ENCODE measurements at regions not wholly inside any gene's neighbourhood (a gene's known extent, or its start where the extent isn't known, plus 50 kb on each side); places are given as distances from the start of the nearest gene placed in this dataset.
"Not testable (repeated sequence)": the region's sequence is repeated elsewhere in the genome, so short reads cannot be mapped to it uniquely, and the experiment has no call there.

DNA sequence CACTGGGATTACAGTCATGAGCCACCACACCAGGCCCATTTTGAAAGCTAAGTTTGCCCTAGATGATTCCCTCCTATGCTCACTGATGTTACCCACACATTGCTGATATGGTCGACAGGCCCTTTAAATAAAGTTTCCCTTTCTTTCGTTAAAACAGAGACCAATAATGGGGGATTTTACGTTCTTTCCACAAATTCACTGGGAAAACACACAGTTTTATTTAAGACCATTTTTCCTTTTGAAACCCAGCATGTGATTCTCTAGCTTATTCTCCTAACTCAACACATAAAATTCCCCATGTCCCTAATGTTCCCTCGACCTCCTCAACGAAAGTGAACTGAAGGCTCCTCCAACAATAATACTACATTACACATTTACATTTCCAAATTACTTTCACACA lies 223.2 kb downstream of the ANAPC1 start:
- no peak for DNase-seq

DNA sequence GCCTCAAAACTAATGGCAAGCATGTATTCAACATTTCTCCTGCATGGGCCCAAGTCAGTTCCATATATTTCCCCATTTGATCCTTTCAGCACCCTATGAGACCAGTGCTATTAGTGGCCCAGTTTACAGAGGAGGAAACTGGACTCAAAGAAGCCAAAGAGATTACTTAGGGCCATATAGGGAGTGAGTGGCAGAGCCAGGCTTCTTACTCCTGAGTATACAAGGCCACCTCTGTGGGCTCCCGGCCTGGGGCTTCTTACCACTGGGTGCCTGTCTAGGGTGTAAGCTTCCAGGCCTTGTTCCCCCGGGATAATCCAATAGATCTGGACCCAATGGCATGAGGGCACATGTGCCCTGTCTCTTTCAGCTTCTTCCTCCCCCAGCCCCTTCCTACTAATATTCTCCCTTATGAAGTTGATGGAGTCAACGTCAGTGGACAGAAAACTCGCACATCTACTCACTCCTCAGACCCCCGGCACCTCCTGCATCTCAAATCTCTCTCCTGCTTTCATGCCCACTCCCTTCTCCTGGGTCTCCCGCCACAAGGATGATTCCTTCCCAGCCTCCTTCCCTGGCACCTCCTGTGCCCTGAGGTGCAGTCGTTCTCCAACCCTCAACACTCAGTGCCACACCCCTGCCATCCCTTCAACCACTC lies 222.6 kb downstream of the ANAPC1 start:
- no peak for DNase-seq

DNA sequence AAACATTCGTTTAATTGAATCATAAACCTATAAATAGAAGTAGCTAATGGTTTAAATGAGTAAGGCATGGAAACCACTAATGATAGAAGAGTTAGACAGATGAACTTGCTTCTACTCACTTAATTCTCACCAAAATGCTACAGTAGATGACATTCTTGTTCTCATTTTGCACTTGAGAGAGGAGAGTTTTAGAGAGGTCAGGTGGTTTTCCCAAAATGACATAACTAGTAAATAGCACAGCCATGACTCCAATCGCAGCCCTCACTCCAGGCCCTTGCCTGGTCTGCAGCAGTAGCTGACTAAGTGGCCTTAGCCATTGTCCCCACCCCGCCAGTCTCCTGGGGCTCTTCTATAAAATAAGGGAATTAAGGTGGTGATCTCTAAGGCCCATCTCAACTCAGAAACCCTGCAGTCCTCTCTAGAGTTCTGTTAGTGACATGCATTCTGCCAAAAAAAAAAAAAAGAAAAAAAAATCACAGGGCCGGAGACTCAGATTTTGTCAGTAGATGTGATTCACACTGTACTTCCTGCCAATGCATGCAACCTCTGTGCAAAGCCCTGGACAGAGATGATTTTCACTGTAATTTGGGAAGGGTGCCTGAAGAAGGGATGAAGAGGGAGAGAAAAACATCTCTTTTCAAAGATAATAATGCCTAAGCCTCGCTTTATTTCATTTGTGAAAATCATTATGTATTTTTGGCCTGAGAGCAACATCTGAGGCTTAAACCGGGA lies 221.8 kb downstream of the ANAPC1 start:
- no peak for DNase-seq

DNA sequence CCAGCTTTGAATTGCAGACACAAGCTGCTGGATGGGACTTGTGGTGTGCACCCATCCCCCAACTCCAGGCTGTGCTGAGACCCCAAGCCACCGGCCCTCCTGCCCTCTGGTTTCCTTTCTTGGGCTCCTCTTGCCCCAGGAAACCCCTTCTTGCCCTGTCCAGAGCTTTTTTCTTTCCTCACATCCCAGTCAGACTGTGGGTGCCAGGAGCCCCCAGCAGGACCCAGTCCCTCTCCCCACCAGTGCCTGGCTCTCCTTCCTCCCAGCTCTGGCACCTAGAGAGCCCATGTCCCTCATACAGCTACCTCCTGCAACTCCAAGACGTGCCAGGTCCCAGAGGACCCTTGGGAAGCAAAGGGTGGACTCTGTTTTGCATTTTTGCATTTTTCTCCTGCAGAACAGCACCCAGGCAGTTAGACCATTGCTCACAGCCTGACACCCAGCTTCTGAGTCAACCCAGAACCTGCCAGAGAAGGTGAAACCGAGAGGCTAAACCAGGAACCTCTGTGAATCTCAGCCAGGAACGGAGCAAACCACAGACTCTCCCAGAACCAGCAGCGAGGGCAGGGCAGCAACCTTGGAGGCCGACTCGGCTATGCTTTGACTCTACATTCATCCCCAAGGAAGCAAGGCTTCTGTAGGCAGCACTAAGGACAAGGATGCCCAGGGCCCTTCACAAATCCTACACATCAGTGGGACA lies 221.1 kb downstream of the ANAPC1 start:
- DNase-seq: no peak

DNA sequence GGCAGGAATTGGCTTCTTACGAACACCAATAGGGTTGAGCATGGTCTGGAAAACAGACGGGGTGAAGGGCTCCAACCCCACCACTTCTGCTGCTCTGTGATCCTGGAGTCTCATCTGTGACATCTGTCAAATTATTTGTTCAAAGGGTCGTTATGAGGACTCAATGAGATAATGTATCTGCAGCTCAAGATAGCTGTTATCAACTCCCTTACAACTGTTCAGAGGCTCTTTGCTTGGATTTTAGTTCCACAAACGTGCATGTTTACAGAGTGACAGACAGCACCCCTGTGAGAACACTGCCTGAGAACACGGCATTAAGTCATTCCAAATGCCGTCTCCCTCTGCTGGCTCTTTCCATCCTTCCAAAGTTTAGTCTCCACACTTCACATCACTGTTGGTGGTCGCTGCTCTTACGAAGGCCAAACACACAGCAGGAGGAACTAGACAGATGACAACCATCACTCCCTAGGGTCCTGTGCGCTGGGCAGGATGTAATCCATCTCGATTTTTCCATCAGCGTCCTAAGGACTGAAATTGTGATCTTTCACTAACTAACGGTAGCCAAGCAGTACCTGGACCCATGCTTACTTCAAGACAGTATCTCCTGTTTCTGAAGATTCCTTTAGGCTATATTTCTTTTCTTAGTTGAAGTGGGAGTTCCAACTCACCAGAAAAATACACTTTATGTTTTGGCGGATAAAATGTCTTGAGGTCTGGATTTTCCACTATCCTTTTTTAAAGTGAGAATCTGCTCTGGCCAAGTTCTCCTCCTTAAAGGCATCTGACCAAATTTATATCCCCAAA lies 220.3 kb downstream of the ANAPC1 start:
- no peak for DNase-seq

DNA sequence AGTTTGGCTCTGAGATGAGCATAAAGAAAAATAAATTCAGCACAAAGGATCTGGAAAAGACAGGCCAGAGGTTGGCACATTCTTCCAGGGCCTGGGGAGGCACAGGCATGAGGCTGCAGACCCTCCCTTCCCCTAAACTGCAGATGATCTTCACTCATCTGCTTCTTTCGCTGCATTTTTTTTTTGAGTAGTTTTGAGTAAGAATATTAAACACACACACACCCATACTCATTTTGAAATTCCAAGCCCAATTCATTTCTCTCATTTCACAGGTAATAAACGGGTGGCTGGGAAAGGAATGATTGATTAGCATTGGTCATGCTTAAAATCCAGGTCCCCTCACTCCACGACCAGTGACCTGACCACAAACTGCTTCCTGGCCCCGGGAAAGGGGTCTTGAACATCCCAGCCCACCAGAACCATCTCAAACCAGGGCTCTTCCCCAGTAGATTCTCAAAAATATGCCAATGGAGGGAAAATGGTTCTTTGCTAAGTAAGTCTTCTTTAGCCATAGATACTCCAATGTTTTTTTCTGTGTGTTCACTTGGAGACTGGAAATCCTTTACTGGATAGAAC lies 219.6 kb downstream of the ANAPC1 start:
- no peak for DNase-seq

DNA sequence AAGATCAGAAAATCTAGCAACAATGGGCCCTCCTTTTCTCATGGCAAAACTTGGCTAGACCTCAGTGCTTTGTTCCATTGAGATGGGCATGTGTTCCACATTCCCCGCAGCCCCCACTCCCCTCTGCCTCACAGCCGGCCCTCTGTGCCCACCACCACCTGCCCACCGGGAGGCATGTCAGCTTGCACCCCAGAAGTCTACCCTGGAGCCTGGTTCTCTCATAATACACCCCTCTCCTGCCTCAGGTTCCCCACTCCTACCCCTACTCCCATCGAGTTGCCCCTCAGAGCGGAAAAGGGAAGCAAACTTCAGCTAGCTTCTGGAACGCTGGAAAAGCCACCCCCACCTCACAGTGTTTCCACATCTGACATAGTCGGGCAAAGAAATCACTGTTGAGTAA lies 219.0 kb downstream of the ANAPC1 start:
- no peak for DNase-seq

DNA sequence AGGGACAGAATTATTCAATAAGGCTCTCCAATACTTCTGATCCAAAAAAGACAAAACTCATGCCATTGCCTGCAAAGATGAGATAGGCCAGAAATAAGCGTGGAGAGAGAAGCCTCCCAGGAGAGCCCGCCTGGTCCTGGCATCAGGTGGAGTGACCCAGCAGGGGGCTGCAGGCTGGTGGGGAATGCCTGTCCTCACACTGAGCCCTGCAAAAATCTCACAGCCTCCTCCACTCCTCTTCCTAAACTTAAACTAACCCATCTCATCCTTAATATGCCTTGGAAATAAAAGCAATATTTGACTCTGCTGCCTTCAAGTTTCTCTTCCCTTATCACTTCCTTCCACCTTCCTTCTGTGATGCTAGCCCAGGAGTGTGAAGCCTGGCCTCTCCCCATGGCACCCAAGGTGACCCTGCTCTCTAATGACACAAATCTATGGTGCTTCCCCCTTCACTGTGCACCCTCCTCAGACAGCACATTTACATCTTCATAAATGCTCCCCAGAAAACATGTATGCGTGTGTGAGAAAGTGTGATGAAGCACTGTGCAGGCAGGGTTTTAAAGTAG lies 218.4 kb downstream of the ANAPC1 start:
- no peak for DNase-seq

DNA sequence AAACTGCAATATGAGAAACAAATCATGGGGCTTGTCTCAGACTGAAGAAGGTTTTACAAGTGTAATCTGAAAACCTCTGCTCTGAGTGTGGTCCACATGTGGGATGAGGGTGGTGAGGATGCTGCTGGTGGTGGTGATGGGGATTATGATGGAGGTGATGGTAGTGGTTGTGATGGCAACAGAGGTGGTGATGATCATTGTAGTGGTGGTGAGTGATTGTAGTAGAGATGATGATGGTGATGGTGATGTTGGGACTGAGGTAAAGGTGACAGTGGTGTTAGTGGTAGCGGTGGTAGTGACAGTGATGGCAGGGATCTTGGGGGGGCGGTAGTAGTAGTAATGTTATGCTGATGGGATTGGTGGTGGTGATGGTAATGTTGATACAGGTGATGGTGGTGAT lies 217.8 kb downstream of the ANAPC1 start:
- DNase-seq: no peak

DNA sequence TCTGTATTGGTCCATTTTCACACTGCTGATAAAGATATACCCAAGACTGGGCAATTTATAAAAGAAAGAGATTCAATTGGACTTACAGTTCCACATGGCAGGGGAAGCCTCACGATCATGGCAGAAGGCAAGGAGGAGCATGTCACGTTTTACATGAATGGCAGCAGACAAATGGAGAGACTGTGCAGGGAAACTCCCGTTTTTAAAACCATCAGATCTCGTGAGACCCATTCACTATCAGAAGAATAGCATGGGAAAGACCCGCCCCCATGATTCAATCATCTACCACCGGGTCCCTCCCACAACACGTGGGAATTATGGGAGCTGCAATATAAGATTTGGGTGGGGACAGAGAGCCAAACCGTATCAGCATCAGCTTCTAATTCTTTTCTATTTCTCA lies 217.0 kb downstream of the ANAPC1 start:
- DNase-seq: no peak

DNA sequence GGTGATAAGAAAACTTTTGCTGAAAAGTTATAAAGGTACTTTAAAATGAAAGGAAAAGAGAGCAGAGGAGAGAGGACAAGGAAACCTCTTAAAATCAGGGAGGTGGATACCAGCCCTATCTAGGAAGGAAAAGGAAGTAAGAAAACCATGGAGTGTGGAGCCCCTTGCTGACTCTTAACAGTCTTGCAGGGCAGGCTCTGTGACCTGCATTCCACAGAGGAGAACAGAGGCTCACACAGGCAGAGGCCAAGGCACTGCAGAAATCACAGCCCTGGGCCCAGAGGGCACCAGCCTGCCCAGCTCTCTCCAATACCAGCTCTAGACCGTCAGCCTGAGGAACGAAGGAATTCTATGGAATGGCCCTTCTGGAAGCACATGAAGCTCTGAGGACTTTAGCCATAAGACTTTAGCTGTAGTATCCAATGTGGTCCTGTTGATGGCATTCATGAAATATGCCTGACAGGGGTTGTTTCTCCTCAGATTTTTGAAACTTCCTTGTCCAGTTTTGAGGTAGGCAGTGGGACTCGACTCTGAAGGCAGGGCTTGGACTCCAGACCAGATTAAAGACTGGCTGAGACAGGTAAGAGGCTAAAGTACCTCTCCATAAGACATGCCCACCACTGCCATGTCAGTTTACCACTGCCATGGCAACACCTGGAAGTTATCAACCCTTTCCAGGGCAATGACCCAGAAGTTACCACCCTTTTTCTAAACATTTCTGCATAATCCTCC lies 216.3 kb downstream of the ANAPC1 start:
- no peak for DNase-seq

DNA sequence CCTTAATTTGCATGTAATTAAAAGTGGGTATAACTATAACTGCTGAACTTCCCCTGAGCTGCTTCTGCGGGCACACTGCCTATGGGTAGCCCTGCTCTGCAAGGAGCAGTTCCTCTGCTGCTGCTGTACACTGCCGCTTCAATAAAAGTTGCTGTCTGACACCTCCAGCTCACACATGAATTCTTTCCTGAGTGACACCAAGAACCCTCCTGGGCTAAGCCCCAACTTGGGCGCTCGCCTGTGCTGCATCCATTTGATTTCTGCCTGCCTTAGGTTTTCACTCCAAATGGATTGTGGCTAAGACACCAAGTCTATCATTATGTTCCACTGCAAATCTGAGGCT lies 215.7 kb downstream of the ANAPC1 start:
- DNase-seq: no peak

DNA sequence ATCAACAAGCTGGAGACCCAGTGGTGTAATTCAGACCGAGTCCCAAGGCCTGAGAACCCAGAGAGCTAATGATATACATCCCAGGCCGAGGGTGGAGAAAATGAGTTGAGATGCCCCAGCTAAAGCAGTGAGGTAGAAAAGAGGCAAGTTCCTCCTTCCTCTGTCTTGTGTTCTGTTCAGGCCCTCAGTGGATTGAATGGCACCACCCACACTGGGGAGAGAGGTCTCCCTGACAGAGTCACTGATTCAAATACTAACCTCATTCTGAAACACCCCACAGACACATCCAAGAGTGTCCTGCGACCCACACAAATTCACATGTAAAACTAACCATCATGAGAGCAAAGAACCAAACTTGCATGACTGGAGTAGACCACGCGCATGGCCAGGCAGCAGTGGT lies 215.3 kb downstream of the ANAPC1 start:
- DNase-seq: no peak

DNA sequence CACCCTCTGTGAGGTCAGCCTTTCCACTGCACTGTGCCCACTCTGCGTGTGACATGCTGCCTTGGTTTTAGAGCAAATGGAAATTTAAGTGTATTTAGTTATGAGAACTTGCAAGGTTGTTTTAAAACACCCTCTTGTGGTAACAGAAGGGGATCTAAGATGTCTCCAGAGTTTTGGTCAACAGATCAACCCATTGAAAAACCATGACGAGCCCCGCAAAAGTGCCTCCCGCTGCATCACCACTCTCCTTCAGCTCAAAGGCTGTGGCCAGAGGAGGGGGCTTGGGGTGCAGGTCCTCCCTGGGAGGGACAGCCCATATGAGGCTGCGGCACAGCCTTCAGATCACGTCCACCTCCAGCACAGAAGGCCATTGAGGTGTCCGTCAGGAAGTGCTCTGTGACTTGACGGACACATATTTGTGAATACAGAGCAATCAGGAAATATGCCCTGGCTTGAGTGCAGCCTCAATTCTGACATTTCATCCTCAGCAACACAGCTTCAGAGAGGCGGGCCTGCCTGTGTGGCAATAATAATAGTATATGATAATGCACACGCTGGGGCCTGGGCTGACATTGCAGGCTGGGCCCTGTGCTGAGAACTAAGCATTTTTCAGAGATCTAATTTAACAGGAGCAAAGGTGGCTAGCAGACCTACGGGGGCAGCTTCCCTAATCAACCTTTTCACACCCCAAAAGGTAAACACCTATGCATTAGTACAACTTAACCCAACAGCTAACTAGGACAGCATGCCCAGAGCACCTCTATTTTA lies 213.9 kb downstream of the ANAPC1 start:
- no peak for DNase-seq

DNA sequence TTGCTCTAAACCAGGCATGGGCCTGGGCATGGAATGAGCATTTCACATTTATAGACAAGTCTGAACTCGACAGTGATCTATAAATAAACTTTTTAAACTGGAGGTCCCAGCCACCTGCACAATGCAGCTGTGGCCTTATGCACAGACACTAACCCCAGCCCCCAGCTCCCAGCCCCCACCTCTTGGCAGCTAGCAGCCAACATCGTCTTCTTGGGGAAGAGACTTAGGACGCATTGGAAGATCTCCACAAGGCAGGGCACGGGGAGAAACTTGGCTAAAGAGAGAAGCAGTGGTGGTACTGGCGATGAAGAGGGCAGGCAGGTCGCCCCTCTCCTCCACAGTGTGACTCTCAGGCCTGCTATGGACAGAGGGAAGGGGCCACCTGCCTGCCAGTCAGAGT lies 213.2 kb downstream of the ANAPC1 start:
- no peak for DNase-seq

DNA sequence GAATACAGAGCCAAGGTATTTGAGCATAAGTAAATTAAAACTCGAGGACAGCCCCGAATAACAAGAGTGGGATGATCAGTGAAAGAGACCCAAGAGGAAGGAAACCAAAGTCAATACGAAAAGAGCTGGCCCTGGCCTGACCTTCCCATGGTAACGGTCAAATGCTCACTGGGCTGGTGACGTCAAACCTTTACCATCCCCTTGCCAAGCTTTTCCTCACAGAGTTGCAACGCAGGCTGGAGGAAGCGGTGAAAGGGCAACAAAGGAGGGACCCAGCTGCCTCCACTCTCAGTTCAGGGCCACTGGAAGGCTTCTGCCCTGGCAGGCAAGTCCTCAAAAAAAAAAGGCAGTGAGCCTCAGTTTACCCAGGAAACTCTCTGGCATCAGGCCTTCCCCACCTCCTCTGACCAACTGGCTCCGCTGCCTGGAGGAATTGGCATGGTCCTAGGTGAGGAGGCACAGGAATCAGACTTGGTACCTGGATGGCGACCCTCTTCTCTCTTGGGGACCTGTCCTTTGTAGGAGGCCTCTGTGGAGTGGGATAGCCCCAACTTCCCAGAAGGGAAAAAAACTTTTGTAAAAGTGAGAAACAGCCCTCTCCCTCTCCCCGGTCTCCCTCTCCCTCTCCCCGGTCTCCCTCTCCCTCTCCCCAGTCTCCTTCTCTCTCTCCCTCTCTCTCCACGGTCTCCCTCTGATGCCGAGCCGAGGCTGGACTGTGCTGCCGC lies 212.4 kb downstream of the ANAPC1 start:
- DNase-seq: no peak

DNA sequence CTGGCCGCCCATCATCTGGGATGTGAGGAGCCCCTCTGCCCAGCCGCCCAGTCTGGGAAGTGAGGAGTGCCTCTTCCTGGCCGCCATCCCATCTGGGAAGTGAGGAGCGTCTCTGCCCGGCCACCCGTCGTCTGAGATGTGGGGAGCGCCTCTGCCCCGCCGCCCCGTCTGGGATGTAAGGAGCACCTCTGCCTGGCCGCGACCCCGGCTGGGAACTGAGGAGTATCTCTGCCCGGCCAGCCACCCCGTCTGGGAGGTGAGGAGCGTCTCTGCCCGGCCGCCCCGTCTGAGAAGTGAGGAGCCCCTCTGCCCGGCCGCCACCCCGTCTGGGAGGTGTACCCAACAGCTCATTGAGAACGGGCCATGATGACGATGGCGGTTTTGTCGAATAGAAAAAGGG lies 211.4 kb downstream of the ANAPC1 start:
- not testable (repeated sequence) for DNase-seq

DNA sequence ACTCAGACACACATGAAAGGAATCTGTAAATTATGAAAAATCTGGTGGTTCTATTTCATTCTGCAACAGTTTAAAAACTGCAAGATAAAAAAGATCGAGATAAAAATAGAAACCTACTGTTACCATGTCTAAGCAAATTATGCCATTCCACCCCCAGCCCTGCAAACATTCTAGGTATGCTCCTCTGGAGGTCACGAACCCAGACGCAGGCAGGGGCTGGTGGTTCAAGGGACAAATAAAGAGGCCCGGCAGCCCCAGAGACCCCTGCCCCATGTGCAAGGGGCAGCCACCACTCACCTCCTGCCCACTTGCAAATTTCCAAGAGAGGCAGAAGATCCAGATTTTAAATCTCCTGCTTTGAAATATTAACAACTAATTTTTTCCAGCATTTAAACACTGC lies 210.5 kb downstream of the ANAPC1 start:
- DNase-seq: no peak

DNA sequence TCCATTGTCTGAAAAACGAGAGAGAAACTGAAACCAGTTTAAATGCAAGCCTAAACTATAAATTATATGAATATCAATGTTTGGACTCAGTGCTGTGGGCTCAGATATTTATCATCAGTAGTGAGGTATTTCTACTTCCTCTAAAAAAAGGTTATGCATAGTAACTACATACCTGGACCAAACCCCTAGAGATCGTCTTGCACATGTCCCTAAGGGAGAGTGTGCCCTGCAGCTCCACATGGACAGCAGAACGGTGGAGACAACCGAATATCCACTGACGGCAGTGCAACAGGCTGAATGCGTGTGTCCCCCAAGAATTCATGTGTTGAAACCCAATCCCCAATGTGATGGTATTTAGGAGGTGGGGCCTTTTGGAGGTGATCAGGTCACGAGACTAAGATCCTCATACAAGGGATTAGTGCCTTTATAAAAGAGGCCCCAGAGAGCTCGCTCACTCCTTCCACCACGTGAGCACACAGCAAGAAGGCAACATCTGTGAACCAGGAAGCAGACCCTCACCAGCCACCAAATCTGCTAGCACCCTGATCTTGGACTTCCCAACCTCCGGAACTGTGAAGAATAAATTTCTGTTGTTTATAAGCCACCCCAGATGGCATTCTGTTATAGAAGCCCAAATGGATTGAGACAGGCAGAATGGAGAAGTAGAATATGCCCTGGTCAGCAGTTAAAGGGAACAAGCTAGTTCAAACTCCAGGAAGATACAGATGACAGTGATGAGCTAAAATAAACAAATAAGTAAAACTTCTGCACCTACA lies 208.4 kb downstream of the ANAPC1 start:
- no peak for DNase-seq

Data from activated T-cell treated with anti-CD3 and anti-CD28 coated beads for 4 hours (primary cell).